ENCODE measurements at regions not wholly inside any gene's neighbourhood (a gene's known extent, or its start where the extent isn't known, plus 50 kb on each side); places are given as distances from the start of the nearest gene placed in this dataset.
"Not testable (repeated sequence)": the region's sequence is repeated elsewhere in the genome, so short reads cannot be mapped to it uniquely, and the experiment has no call there.

DNA sequence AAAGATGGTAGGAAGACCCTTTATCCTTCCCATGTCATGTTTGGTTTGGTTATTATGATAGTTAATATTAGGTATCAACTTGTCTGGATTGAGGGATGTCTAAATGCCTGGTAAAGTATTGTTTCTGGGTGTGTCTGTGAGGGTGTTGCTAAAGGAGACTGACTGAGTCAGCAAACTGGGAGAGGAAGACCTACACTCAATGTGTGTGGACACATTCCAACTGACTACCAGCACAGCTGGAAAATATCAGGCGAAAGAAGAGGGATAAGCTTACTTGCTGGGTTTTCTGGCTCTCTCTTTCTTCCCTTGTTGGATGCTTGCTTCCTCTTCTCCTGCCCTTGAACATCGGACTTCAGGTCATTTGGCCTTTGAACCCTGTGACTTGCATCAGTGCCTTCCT lies 1227.6 kb upstream of the EPHA6 start:
- TF ChIP-seq, protein P1, sequence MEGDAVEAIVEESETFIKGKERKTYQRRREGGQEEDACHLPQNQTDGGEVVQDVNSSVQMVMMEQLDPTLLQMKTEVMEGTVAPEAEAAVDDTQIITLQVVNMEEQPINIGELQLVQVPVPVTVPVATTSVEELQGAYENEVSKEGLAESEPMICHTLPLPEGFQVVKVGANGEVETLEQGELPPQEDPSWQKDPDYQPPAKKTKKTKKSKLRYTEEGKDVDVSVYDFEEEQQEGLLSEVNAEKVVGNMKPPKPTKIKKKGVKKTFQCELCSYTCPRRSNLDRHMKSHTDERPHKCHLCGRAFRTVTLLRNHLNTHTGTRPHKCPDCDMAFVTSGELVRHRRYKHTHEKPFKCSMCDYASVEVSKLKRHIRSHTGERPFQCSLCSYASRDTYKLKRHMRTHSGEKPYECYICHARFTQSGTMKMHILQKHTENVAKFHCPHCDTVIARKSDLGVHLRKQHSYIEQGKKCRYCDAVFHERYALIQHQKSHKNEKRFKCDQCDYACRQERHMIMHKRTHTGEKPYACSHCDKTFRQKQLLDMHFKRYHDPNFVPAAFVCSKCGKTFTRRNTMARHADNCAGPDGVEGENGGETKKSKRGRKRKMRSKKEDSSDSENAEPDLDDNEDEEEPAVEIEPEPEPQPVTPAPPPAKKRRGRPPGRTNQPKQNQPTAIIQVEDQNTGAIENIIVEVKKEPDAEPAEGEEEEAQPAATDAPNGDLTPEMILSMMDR (IDR thresholded peaks at IDR 0.05; ENCODE audit: insufficient read depth, low read length, poor library complexity, severe bottlenecking), result no peak
- H3K27me3 ChIP-seq (ENCODE audit: control insufficient read depth, insufficient read depth, low read length), result no peaks in the 10 kb centered on the region
- DNase-seq (ENCODE audit: low read depth), result no peak
- no peaks in the 10 kb centered on the region for H3K36me3 ChIP-seq (ENCODE audit: control insufficient read depth, insufficient read depth, low read length)
- H3K4me3 ChIP-seq (ENCODE audit: low read depth, low read length), result no peak overlapping the region

DNA sequence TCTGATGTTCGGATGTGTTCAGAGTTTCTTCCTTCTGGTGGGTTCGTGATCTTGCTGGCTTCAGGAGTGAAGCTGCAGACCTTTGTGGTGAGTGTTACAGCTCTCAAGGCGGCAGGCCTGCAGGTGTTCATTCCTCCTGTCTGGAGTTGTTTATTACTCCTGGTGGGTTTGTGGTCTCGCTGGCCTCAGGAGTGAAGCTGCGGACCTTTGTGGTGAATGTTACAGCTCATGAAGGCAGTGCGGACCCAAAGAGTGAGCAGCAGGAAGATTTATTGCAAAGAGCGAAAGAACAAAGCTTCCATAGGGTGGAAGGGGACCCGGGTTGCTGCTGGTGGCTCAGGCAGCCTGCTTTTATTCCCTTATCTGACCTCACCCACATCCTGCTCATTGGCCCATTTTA lies 1226.8 kb upstream of the EPHA6 start:
- not testable (repeated sequence) for H3K36me3 ChIP-seq (ENCODE audit: control insufficient read depth, insufficient read depth, low read length); H3K27me3 ChIP-seq (ENCODE audit: control insufficient read depth, insufficient read depth, low read length); DNase-seq (ENCODE audit: low read depth); H3K4me3 ChIP-seq (ENCODE audit: low read depth, low read length)

DNA sequence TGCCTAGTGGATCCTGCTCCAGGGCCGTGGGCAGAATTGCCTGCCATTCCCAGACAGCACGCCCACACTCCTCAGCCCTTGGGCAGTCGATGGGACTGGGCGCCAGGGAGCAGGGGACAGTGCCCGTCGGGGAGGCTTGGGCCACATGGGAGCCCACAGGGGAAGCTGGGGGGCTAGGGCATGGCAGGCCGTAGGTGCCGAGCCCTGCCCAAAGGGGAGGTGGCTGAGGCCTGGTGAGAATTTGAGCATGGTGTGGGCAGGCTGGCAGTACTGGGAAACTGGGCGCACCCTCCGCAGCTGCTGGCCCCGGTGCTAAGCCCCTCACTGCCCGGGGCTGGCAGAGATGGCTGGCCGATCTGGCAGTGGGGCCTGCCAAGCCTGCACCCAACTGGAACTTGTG lies 1225.9 kb upstream of the EPHA6 start:
- no peaks in the 10 kb centered on the region for H3K27me3 ChIP-seq (ENCODE audit: control insufficient read depth, insufficient read depth, low read length)
- no peaks in the 10 kb centered on the region for H3K36me3 ChIP-seq (ENCODE audit: control insufficient read depth, insufficient read depth, low read length)
- no peak overlapping the region for H3K4me3 ChIP-seq (ENCODE audit: low read depth, low read length)
- TF ChIP-seq, protein P1 (IDR thresholded peaks at IDR 0.05; ENCODE audit: insufficient read depth, low read length, poor library complexity, severe bottlenecking), result no peak
- no peak for DNase-seq (ENCODE audit: low read depth)

- TF ChIP-seq, protein P1 (IDR thresholded peaks at IDR 0.05; ENCODE audit: insufficient read depth, low read length, poor library complexity, severe bottlenecking), result no peak
- DNase-seq (ENCODE audit: low read depth), result no peak
- no peak overlapping the region for H3K4me3 ChIP-seq (ENCODE audit: low read depth, low read length)
- no peaks in the 10 kb centered on the region for H3K36me3 ChIP-seq (ENCODE audit: control insufficient read depth, insufficient read depth, low read length)
- H3K27me3 ChIP-seq (ENCODE audit: control insufficient read depth, insufficient read depth, low read length), result no peaks in the 10 kb centered on the region
Observed at GRCh38 chr3:95595416-95596075, 1218.8 kb upstream of the EPHA6 start.

DNA sequence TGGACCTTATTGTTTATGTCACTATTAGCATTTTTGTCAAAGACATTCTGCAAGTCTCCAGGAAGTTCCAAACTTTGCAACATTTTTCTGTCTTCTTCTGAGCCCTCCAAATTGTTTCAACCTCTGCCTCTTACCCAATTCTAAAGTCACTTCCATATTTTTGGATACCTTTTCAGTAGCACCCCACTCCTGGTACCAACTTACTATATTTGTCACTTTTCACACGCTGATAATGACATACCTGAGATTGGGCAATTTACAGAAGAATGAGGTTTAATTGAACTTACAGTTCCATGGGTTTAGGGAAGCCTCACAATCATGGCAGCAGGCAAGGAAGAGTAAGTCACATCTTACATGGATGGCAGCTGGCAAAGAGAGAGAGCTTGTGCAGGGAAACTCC lies 1206.5 kb upstream of the EPHA6 start:
- H3K4me3 ChIP-seq (ENCODE audit: low read depth, low read length), result no peak overlapping the region

GRCh38 chr3:95609411-95609810 lies 1205.0 kb upstream of the EPHA6 start:
- no peak for DNase-seq (ENCODE audit: low read depth)
- H3K36me3 ChIP-seq (ENCODE audit: control insufficient read depth, insufficient read depth, low read length), result no peaks in the 10 kb centered on the region
- TF ChIP-seq, protein P1 (IDR thresholded peaks at IDR 0.05; ENCODE audit: insufficient read depth, low read length, poor library complexity, severe bottlenecking), result no peak

More for the DNA sequence above, 1206.5 kb upstream of the EPHA6 start:
- Histone ChIP-seq H3K36me3 (ENCODE audit: control insufficient read depth, insufficient read depth, low read length) (no peaks in the 10 kb centered on the region), H3K27me3 (ENCODE audit: control insufficient read depth, insufficient read depth, low read length) (no peaks in the 10 kb centered on the region)
- TF ChIP-seq, protein P1 (IDR thresholded peaks at IDR 0.05; ENCODE audit: insufficient read depth, low read length, poor library complexity, severe bottlenecking), result no peak
- no peak for DNase-seq (ENCODE audit: low read depth)

More at GRCh38 chr3:95609411-95609810, 1205.0 kb upstream of the EPHA6 start:
- H3K27me3 ChIP-seq (ENCODE audit: control insufficient read depth, insufficient read depth, low read length), result no peaks in the 10 kb centered on the region
- no peak overlapping the region for H3K4me3 ChIP-seq (ENCODE audit: low read depth, low read length)

Data from kidney epithelial cell (primary cell).